DND-41 (cell line): ENCODE measurements at regions not wholly inside any gene's neighbourhood (a gene's known extent, or its start where the extent isn't known, plus 50 kb on each side); places are given as distances from the start of the nearest gene placed in this dataset.

Source experiments
- ATAC-seq: fragments of 200-7000 bp; cut with Tn5 transposase; 3 replicates; pipeline ENCODE4 v1.9.1; 2021; ENCODE audit warnings: low read depth; ENCODE audit not compliant: insufficient read depth
- DNase-seq: peaks from one replicate; pipeline ENCODE4 v3.0.0-alpha.2; 2020
- H2AFZ ChIP-seq: 2 replicates; pipeline ENCODE4 v1.6.0; 2012; ENCODE audit warnings: low read depth, low read length
- H3K27ac ChIP-seq: 2 replicates; pipeline ENCODE4 v1.5.1; 2012; ENCODE audit warnings: low read length, inconsistent platforms
- H3K27me3 ChIP-seq: fragments of 200-600 bp; sonication (generic); 2 replicates; pipeline ENCODE4 v1.6.0; 2012; ENCODE audit warnings: low read length, mild to moderate bottlenecking, inconsistent platforms; ENCODE audit not compliant: insufficient read depth, poor library complexity
- H3K36me3 ChIP-seq: 2 replicates; pipeline ENCODE4 v1.5.1; 2012; ENCODE audit warnings: low read length, inconsistent platforms; ENCODE audit not compliant: insufficient read depth
- H3K4me1 ChIP-seq: 2 replicates; pipeline ENCODE4 v1.5.1; 2012; ENCODE audit warnings: mild to moderate bottlenecking, low read length; ENCODE audit not compliant: insufficient read depth
- H3K4me2 ChIP-seq: 2 replicates; pipeline ENCODE4 v1.6.0; 2012; ENCODE audit warnings: mild to moderate bottlenecking, moderate library complexity, low read length, inconsistent platforms; ENCODE audit not compliant: insufficient read depth
- H3K4me3 ChIP-seq, 2 experiments: fragments of 200-600 bp in 1 of 2; shearing (Covaris generic) in 1 of 2; 2 replicates each; pipeline ENCODE4 v1.5.1; 2012 to 2016; ENCODE audit warnings: inconsistent platforms in 2 of 2, low read length in 2 of 2, mild to moderate bottlenecking in 2 of 2, low read depth in 1 of 2, moderate library complexity in 1 of 2
- H3K79me2 ChIP-seq: 2 replicates; pipeline ENCODE4 v1.6.0; 2012; ENCODE audit warnings: low read length, inconsistent platforms; ENCODE audit not compliant: insufficient read depth
- H3K9ac ChIP-seq: 2 replicates; pipeline ENCODE4 v1.6.0; 2012; ENCODE audit warnings: low read depth, mild to moderate bottlenecking, inconsistent platforms, low read length, moderate library complexity
- H3K9me3 ChIP-seq: 2 replicates; pipeline ENCODE4 v1.5.1; 2012; ENCODE audit warnings: low read length, moderate library complexity, mild to moderate bottlenecking, inconsistent platforms; ENCODE audit not compliant: insufficient read depth, severe bottlenecking
- H4K20me1 ChIP-seq: 2 replicates; pipeline ENCODE4 v1.6.0; 2012; ENCODE audit warnings: low read length; ENCODE audit not compliant: insufficient read depth
- EZH2 ChIP-seq: IDR thresholded peaks from 3 replicates; pipeline ENCODE4 v1.6.1; 2012; ENCODE audit warnings: borderline replicate concordance, low read depth, mild to moderate bottlenecking, moderate library complexity, low read length, inconsistent platforms; ENCODE audit not compliant: severe bottlenecking
- TF ChIP-seq, protein P1 (sequence below): IDR thresholded peaks from 2 replicates; pipeline ENCODE4 v1.5.1; 2012; ENCODE audit warnings: borderline replicate concordance, low read length, moderate library complexity, mild to moderate bottlenecking; ENCODE audit not compliant: poor library complexity, severe bottlenecking; ENCODE audit errors: extremely low read depth

DNA sequence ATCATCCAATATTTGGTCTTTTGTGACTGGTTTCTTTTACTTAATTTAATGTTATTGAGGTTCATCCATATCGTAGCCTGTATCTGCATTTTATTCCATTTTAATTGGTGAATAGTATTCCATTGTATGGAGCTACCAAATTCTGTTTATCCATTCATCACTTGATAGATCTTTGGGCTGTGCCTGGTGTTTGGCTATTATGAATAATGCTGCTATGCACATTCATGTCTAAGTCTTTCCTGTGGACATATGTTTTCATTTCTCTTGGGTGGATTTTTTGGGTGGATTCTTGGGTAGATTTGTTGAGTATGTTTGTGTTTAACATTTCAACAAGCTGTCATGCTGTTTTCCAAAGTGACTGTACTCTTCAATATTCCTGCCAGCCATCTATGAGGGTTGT, 52.5 kb upstream of the NEDD4L start:
- no peaks in the 10 kb centered on the region for H3K4me1 ChIP-seq
- no peaks in the 10 kb centered on the region for H3K36me3 ChIP-seq
- DNase-seq: no peak
- H2AFZ ChIP-seq: no peak overlapping the region
- H3K4me2 ChIP-seq: no peak overlapping the region
- no peak overlapping the region for H3K4me3 ChIP-seq
- H3K9ac ChIP-seq: no peak overlapping the region
- H3K27ac ChIP-seq: no peak overlapping the region
- no peak for ATAC-seq
- no peak for TF ChIP-seq EZH2
- TF ChIP-seq, protein P1, sequence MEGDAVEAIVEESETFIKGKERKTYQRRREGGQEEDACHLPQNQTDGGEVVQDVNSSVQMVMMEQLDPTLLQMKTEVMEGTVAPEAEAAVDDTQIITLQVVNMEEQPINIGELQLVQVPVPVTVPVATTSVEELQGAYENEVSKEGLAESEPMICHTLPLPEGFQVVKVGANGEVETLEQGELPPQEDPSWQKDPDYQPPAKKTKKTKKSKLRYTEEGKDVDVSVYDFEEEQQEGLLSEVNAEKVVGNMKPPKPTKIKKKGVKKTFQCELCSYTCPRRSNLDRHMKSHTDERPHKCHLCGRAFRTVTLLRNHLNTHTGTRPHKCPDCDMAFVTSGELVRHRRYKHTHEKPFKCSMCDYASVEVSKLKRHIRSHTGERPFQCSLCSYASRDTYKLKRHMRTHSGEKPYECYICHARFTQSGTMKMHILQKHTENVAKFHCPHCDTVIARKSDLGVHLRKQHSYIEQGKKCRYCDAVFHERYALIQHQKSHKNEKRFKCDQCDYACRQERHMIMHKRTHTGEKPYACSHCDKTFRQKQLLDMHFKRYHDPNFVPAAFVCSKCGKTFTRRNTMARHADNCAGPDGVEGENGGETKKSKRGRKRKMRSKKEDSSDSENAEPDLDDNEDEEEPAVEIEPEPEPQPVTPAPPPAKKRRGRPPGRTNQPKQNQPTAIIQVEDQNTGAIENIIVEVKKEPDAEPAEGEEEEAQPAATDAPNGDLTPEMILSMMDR: no peak
- H3K79me2 ChIP-seq: no peaks in the 10 kb centered on the region
- no peaks in the 10 kb centered on the region for H4K20me1 ChIP-seq
- H3K9me3 ChIP-seq: no peaks in the 10 kb centered on the region
- H3K27me3 ChIP-seq: peaks cover 5% of the 10 kb centered on the region

DNA sequence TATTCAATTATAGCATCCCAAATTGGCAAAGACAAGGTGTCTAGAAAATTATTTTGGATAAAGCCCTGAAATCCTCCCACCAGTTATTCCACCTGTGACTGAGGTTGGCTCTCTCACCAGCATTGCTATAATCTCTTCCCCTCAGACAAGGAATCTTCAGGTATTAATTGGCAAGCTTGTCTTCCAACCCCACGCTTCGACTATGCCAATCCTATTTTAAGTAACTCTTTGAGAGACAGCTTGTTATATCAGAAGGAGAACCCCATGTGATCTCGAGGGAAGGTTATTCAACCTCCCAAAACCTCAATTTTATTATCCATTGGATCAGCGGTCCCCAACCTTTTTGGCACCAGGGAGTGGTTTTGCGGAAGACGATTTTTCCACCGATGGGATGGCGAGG, 54.5 kb upstream of the NEDD4L start:
- H3K4me3 ChIP-seq: no peak overlapping the region
- no peaks in the 10 kb centered on the region for H3K36me3 ChIP-seq
- no peaks in the 10 kb centered on the region for H3K9me3 ChIP-seq
- H4K20me1 ChIP-seq: no peaks in the 10 kb centered on the region
- no peak overlapping the region for H3K27ac ChIP-seq
- H3K9ac ChIP-seq: no peak overlapping the region
- peaks cover under 1% of the 10 kb centered on the region for H3K27me3 ChIP-seq
- TF ChIP-seq EZH2: no peak
- TF ChIP-seq, protein P1: no peak
- H3K4me2 ChIP-seq: no peak overlapping the region
- H2AFZ ChIP-seq: no peak overlapping the region
- no peaks in the 10 kb centered on the region for H3K4me1 ChIP-seq
- DNase-seq (no peak), ATAC-seq (no peak)
- no peaks in the 10 kb centered on the region for H3K79me2 ChIP-seq

DNA sequence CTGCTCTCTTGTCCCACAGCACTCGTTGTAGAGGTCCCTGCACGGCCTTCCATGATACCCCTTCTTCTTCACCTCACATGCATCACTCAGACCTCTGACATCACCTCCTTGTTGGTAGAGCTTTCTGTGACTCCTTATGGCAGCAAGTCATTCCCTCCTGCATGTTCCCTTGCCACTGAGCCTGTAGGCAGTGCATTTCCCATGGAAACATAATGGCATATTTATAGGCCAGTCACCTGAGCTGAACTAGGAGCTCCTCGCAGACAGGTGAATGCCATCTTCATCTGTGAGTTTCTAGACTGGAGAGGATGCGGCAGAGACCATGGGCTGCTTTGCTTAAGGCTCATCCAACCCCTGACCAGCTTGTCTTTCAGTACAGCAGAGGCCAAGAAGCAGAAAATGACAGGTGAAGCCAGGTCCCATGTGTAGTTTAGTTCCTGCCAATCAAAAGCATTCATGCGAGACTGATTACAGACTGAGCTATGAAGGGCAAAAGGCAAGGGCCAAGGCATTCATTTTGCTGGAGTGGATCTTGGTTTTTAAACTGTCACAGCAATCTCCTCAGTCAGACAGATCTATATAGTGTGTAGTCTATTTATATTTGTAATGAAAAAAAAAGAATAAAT, 59.4 kb upstream of the NEDD4L start:
- no peak overlapping the region for H3K4me3 ChIP-seq
- no peaks in the 10 kb centered on the region for H3K36me3 ChIP-seq
- no peak for ATAC-seq
- no peak overlapping the region for H3K9ac ChIP-seq
- H3K4me1 ChIP-seq: no peaks in the 10 kb centered on the region
- no peaks in the 10 kb centered on the region for H3K9me3 ChIP-seq
- no peak overlapping the region for H3K4me2 ChIP-seq
- no peak for DNase-seq
- H4K20me1 ChIP-seq: no peaks in the 10 kb centered on the region
- no peak for TF ChIP-seq EZH2
- TF ChIP-seq, protein P1: no peak
- no peak overlapping the region for H3K27ac ChIP-seq
- H3K27me3 ChIP-seq: peaks cover 3% of the 10 kb centered on the region
- H2AFZ ChIP-seq: no peak overlapping the region
- H3K79me2 ChIP-seq: no peaks in the 10 kb centered on the region
